ENCODE measurements at regions not wholly inside any gene's neighbourhood (a gene's known extent, or its start where the extent isn't known, plus 50 kb on each side); places are given as distances from the start of the nearest gene placed in this dataset.

- in situ Hi-C loops (cut with MboI; ENCODE audit: low sequenced_read_pairs, unreplicated experiment), result no loop called here
- TF ChIP-seq CTCF (IDR thresholded peaks at IDR 0.05; ENCODE audit: borderline replicate concordance, control extremely low read depth, extremely low read depth, insufficient read depth, missing control alignments), result no peak
- DNase-seq (ENCODE audit: low spot score), result no peak
Observed at GRCh38 chr20:52595518-52595917, 376.6 kb upstream of the TSHZ2 start.

- in situ Hi-C loops (cut with MboI; ENCODE audit: low sequenced_read_pairs, unreplicated experiment), result no loop called here
- DNase-seq (ENCODE audit: low spot score), result no peak
- TF ChIP-seq CTCF (IDR thresholded peaks at IDR 0.05; ENCODE audit: borderline replicate concordance, control extremely low read depth, extremely low read depth, insufficient read depth, missing control alignments), result no peak
Observed at GRCh38 chr20:52593654-52594053, 378.5 kb upstream of the TSHZ2 start.

DNA sequence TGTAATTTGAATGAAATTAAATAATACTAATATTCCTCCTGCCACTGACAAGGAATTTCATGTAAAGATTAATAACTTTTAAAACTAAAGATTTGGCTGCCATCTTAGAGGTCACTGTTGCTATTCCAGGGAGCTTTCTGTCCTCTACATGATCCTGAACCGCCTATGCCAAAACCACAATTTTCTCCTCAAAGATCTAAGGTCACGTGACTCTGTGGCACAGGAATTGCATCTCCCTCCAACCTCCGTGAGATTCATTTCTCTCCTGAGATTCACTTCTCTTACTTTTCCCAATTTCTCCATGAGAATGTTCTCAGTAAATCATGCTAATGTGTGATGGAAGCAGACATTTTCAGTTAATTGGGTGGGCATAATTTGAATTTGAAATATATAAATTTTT, 379.6 kb upstream of the TSHZ2 start:
- in situ Hi-C loops (cut with MboI; ENCODE audit: low sequenced_read_pairs, unreplicated experiment), result no loop called here
- TF ChIP-seq CTCF (IDR thresholded peaks at IDR 0.05; ENCODE audit: borderline replicate concordance, control extremely low read depth, extremely low read depth, insufficient read depth, missing control alignments), result no peak
- DNase-seq (ENCODE audit: low spot score), result no peak

DNA sequence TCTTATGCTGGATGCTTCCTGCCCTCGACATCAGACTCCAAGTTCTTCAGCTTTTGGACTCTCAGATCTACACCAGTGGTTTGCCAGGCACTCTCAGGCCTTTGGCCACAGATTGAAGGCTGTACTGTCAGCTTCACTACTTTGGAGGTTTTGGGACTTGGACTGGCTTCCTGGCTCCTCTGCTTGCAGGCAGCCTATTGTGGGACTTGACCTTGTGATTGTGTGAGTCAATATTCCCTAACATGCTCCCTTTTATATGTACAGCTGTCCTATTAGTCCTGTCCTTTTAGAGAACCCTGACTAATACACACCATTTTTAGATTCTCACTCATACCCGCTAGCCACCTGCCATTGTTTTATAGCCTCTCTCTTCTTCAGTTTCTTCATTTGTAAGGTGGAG, 382.1 kb upstream of the TSHZ2 start:
- in situ Hi-C loops (cut with MboI; ENCODE audit: low sequenced_read_pairs, unreplicated experiment), result no loop called here
- no peak for TF ChIP-seq CTCF (IDR thresholded peaks at IDR 0.05; ENCODE audit: borderline replicate concordance, control extremely low read depth, extremely low read depth, insufficient read depth, missing control alignments)
- no peak for DNase-seq (ENCODE audit: low spot score)

- no peak for DNase-seq (ENCODE audit: low spot score)
- in situ Hi-C loops (cut with MboI; ENCODE audit: low sequenced_read_pairs, unreplicated experiment), result no loop called here
- no peak for TF ChIP-seq CTCF (IDR thresholded peaks at IDR 0.05; ENCODE audit: borderline replicate concordance, control extremely low read depth, extremely low read depth, insufficient read depth, missing control alignments)
Observed at GRCh38 chr20:52589251-52589812, 382.8 kb upstream of the TSHZ2 start.

- no peak for TF ChIP-seq CTCF (IDR thresholded peaks at IDR 0.05; ENCODE audit: borderline replicate concordance, control extremely low read depth, extremely low read depth, insufficient read depth, missing control alignments)
- DNase-seq (ENCODE audit: low spot score), result no peak
- in situ Hi-C loops (cut with MboI; ENCODE audit: low sequenced_read_pairs, unreplicated experiment), result no loop called here
Observed at GRCh38 chr20:52586660-52587059, 385.5 kb upstream of the TSHZ2 start.

DNA sequence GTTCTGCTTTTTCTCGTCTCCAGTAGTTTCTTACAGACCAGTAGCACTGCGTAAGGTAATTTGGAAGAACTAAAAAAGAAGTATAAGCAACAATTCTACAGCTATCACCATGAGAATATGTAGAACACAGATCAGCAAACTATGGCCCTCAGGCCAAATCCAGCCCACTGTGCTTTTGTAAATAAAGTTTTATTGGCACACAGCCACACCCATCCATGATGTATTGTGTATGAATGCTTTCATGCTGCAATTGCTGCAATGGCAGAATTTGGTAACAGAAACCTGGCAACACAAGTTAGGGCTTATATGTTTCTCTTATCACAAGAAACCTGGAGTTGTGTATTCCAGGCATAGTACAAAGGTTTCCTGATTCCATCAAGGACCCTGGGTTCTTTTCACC, 386.8 kb upstream of the TSHZ2 start:
- in situ Hi-C loops (cut with MboI; ENCODE audit: low sequenced_read_pairs, unreplicated experiment), result no loop called here
- no peak for TF ChIP-seq CTCF (IDR thresholded peaks at IDR 0.05; ENCODE audit: borderline replicate concordance, control extremely low read depth, extremely low read depth, insufficient read depth, missing control alignments)
- DNase-seq (ENCODE audit: low spot score), result no peak

All from GM13976 (cell line).